HG03103 (cell line): ENCODE measurements at regions not wholly inside any gene's neighbourhood (a gene's known extent, or its start where the extent isn't known, plus 50 kb on each side); places are given as distances from the start of the nearest gene placed in this dataset.
"Not testable (repeated sequence)": the region's sequence is repeated elsewhere in the genome, so short reads cannot be mapped to it uniquely, and the experiment has no call there.

ENCODE experiments used
- ATAC-seq: cut with Tn5 transposase; IDR thresholded peaks from one replicate; pipeline ENCODE4 v1.9.1; 2021; ENCODE audit warnings: low read depth; ENCODE audit not compliant: unreplicated experiment

- ATAC-seq = peak; percentile 96
These were observed 65.6 kb downstream of the UFM1 start for GRCh38 chr13:38415233-38415632.

- no peak for ATAC-seq
These were observed 67.6 kb downstream of the UFM1 start for GRCh38 chr13:38417241-38417640.

DNA sequence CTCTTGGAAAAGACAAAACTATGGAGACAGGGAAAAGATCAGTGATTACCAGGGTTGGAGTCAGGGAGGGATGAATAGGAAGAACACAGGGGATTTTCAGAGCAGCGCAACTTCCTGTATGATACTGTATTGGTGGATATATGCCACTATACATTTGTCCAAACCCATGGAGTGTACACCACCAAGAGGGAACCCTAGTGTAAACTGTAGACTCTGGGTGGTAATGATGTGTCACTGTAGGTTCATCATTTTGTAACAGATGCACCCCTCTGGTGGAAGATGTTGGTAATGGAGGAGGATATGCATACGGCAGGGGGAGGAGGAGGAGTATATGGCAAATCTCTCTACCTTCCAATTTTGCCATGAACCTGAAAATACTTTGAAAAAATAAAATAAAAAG, 68.1 kb downstream of the UFM1 start:
- ATAC-seq = peak; percentile 36

GRCh38 chr13:38418286-38418685, 68.6 kb downstream of the UFM1 start:
- ATAC-seq = no peak

DNA sequence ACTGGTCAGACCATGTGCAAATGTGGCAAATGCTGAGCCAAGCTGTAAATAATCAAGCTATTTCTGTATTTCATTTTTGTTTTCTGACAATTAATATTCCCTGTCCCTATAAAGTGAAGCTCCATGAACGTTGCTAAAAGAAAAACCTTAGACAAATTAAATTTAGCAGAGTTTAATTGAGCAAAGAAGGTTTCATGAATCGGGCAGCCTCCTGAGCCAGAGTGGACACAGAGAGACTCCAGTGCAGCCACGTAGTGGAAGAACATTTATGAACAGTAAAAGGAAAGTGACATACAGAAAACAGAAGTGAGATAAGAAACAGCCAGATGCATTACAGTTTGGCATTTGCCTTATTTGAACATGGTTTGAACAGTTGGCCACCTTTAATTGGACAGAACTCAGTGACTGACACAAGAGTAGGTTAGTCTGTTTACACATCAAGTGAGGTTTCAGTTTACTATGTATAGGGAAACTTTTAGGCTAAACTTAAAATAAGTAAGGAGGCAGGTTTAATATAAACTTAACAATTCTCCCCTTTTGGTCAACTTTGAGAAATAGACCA, 69.7 kb downstream of the UFM1 start:
- ATAC-seq = no peak

DNA sequence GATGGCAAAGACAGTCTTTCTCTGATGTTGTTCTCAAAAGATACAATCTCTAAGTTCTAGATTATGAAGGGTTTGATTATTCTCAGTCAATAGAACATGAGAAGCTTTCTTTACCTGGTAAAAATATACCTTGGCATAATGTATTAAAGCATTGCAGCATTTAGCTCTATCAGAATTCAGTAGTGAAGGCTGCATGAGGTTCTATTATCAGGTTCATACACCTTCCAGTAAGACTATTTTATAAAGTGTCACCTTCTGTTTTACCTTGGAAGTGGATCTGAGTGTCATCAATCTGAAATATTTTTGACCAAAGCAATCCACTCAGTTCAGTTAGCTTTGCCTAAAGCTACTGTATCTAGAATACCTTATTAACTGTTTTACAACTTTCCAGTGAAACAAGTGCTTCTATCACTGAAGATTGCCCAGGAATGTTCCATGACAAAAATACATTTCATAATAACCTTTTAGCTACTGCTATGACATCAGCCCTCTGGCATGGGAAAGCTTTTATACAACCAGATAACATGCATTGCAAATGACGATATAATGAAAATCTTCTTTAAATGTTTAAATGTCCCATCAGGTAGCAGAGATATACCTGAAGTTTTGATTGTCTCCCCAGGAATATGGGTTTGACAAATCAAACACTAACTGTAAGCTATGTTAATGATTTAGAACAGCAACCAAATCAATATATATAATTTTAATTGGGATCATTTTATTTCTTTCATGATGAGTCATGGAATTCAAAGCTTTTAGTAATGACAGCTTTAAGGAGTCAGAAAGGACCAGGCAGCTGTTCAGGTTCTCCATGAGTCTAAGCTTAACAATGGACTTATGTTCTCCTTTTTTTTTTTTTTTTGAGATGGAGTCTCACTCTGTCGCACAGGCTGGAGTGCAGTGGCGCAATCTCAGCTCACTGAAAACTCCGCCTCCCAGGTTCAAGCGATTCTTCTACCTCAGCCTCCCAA, 72.2 kb downstream of the UFM1 start:
- ATAC-seq = no peak

- ATAC-seq = no peak
These were observed 80.3 kb downstream of the UFM1 start for GRCh38 chr13:38429916-38430315.

GRCh38 chr13:38430796-38431195, 81.1 kb downstream of the UFM1 start:
- no peak for ATAC-seq

- no peak for ATAC-seq
These were observed 91.0 kb downstream of the UFM1 start for GRCh38 chr13:38440666-38441065.

DNA sequence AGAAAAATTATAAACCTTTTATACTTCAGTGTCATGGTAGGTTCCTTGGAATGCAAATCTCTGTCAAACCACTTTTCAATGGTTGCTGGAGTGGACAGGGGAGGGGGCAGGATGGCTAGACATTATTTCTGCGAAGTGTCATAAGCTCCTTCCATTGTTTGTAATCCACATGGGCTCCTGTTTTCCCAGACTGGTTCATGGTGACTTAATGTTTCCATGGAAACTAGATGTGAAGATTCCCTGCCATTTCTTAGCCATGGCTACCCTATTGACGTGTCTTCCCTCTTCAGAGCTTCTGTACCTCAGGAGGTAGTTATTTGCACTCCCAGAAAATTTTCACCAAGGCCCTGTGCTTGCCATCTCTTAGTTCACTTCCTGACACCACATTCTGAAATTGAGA, 95.3 kb downstream of the UFM1 start:
- no peak for ATAC-seq

DNA sequence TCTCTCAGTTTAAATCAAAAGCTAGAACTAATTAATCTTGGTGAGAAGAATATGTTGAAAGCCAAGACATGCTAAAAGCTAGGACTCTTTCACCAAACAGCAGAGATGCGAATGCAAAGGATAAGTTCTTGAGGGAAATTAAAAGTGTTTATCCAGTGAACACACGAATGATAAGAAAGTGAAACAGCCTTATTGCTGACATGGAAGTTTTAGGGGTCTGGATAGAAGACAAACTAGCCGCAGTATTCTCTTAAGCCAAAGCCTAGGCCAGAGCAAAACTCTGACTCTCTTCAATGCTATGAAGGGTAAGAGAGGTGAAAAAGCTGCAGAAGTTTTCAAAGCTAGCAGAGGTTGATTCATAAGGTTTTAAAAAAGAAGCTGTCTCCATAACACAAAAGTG, 103.0 kb downstream of the UFM1 start:
- no peak for ATAC-seq

DNA sequence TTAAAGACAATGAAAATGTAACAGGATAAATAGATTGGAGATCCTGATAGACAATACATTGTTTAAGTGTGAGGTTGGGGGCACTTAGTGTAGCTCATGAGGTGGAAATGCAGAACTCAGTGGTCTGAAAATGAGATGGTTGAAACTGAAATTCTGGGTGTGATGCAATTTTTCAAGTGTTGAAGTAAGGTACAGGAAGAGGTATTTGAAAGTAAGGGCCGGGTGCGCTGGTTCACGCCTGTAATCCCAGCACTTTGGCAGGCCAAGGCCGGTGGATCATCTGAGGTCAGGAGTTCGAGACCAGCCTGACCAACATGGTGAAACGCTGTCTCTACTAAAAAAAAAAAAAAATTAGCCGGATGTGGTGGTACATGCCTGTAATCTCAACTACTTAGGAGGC, 113.0 kb downstream of the UFM1 start:
- ATAC-seq = no peak

DNA sequence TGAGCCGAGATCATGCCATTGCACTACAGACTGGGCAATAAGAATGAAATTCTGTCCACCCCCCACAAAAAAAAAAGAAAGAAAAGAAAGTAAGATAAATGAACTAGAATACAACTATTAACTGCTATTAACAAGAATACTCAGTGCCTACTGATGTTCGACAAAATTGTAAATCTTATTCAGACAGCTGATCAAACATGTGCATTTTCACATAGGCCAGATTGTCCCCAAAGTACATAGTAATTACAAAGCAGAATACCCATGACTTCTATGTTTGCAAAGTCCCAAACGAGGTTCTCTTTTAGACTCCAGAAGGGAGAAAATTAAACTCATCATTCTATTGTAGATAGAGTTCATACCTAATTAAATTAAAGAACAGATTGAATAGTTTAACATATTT, 113.4 kb downstream of the UFM1 start:
- no peak for ATAC-seq

DNA sequence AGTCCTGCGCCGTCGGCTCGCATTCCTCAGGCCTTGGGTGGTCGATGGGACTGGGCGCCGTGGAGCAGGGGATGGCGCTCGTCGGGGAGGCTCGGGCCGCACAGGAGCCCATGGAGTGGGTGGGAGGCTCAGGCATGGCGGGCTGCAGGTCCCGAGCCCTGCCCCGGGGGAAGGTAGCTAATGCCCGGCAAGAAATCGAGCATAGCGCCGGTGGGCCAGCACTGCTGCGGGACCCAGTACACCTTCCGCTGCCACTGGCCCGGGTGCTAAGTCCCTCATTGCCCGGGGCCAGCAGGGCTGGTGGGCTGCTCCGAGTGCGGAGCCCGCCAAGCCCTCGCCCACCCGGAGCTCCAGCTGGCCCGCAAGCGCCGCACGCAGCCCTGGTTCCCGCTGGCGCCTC, 122.8 kb downstream of the UFM1 start:
- ATAC-seq = not testable (repeated sequence)

- ATAC-seq = no peak
These were observed 123.7 kb downstream of the UFM1 start for GRCh38 chr13:38473305-38473704.

GRCh38 chr13:38477676-38478075, 128.0 kb downstream of the UFM1 start:
- ATAC-seq = no peak

- no peak for ATAC-seq
These were observed 134.0 kb downstream of the UFM1 start for GRCh38 chr13:38483623-38484022.

- ATAC-seq = no peak
These were observed 141.0 kb downstream of the UFM1 start for GRCh38 chr13:38490657-38491056.

DNA sequence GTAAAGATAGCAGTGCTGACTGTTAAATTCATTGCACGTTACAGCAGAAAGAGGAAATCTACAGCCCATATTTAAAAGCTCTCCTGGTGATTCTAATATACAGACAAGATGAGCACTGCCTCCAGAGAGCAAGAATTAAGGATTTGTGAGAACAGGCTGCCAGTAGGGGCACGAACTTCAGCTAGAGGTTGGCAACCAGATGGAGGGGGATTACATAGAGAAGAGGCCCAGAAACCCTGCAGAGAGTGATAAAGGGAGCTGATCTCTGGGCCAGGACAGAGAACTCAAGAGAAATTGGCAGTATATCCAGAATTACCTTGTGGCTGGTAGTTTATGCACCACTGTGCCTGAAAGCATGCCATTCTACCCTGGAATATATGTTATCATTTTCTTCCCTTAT, 144.8 kb downstream of the UFM1 start:
- ATAC-seq = no peak

DNA sequence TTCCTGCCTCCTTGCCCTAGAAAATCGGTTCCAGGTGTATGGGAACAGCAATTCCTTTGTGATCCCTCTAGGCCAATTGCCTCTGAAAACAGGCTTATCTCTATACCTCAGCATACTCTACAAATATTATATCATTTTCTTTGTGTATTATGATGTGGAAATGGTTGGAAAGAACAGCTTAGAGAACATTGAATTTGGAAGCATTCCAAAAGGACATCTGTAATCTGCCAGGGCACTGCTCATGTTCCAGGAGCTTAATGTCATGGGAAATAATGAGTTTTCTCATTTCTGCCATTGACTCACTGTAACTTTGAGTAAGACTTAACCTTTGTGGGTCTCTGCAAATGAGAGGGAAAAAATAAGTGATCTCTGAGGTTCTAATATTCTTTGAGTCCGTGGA, 147.3 kb downstream of the UFM1 start:
- ATAC-seq = no peak

- ATAC-seq = no peak
These were observed 148.6 kb downstream of the UFM1 start for GRCh38 chr13:38498271-38498670.

GRCh38 chr13:38514575-38514974, 164.9 kb downstream of the UFM1 start:
- ATAC-seq = no peak
